Islet precursor cell (in vitro differentiated cells): ENCODE measurements at regions not wholly inside any gene's neighbourhood (a gene's known extent, or its start where the extent isn't known, plus 50 kb on each side); places are given as distances from the start of the nearest gene placed in this dataset.
"Not testable (repeated sequence)": the region's sequence is repeated elsewhere in the genome, so short reads cannot be mapped to it uniquely, and the experiment has no call there.

Source experiments
- DNase-seq: peaks from one replicate; pipeline ENCODE4 v3.0.0-alpha.2; 2018

DNA sequence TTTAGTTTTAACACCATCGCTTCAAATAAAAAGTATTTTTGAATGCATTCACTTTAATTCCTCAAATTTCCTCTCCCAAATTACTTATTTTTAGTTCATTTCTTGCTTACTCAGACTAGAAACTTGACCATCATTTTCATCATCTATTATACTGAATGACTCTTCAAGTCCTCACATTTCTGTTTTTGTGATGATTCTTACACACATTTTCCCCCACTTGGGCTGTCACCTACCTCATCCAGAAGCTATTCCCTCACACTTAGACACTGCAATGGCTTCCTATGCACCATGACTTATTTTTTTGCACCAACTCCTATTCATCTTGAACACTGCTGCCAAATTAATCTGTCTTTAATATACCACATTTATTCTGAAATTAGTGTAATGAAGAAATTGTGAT, 239.6 kb upstream of the DUSP10 start:
- no peak for DNase-seq

DNA sequence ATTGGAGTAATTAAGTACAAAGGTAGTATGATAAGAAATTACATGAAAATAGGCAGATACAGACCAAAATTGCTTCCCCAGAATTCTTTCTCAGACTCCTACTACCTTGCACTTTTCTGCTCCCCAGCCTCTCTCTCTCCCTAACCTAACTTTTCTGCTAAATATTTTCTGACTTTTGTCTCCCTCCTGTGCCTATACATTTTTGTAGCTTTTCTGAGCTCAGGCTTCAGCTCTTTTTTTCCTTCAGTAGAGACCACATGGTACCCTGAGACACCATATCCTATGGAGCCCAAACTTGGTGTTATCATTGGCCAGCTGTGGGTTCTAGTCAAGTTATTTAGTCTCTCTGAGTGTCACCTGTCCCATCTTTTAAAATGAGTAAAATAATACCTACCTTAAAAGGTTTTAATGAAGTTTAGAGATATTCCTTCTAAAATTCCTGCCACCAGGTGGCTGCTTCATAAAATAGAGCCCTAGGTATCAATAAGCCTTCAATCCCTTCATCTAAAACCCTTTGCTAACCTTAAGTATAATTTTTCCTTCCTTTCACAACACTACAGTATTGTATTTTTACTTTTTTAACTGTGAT, 237.6 kb upstream of the DUSP10 start:
- no peak for DNase-seq

DNA sequence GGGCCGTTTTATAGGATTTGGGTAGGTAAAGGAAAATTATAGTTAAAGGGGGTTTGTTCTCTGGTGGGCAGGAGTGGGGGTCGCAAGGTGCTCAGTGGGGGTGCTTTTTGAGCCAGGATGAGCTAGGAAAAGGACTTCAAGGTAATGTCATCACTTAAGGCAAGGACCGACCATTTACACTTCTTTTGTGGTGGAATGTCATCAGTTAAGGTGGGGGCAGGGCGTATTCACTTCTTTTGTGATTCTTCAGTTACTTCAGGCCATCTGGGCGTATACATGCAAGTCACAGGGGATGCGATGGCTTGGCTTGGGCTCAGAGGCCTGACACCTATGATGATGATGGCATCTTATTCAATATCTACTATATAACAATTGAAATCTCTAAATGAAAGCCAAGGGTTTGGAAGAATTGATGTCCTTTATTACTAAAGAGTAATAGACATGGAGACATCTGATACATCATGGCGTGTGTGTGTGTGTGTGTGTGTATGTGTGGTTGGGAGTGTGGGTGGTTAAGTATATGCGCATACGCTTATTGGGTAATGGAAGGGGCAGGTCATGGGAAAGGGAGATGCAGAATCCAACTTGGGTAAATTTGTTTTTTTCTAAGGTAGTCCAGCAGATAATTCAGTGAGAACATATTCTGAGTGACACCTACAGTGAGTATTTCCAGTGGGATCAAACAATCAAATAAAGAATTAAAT, 236.9 kb upstream of the DUSP10 start:
- DNase-seq, result not testable (repeated sequence)

DNA sequence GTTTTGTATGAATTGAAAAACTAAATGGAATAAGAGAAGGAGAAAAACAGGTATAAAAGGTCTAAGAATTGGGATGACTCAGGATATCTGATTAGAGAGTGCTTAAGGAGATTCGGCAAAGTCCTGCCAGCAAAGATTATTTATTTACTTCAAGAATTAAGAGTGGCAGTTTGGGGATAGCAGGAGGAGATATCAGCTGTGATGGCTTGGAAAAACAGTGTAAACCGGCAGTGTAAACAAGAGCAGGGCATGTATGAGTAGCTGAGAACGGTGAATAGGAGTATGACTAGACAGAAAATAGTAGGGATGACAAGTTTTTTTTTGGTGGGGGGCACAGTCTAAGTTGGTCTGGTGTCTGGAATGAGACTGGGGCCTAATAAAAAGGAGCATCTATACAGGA, 231.9 kb upstream of the DUSP10 start:
- not testable (repeated sequence) for DNase-seq

DNA sequence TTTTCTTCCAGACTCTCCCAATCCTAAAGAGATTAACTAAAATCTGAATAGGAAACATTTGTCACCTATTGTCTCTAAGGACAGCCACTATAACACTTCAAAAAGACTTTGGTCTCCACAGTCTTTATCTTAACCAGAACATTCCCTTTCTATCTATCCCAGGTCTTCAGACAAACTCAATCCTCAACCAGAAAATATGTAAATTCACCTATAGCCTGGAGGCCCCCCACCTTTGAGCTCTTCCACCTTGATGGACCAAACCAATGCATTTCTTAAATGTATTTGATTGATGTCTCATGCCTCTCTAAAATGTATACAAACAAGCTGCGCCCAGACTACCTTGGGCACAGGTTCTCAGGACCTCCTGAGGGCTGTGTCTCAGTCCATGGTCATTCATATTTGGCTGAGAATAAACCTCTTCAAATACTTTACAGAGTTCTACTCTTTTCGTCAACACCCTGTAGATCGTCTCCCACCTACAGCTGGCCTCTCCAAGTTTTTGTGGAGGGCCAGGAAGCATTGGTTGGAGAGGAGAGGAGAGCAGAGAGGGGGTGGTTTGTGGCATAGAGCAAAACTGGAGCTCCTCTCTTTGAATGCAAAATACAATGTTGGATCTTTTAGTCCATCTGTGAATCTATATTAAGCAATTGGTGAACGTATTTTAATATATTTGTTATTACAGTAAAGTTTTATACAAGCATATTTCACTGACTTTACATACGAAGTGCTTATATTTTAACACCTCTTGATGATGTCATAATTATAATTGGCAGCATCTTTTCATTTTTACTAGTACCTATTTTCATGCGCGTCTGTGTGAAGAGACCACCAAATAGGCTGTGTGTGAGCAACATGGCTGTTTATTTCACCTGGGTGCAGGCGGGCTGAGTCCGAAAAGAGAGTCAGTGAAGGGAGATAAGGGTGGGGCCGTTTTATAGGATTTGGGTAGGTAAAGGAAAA, 230.7 kb upstream of the DUSP10 start:
- no peak for DNase-seq

DNA sequence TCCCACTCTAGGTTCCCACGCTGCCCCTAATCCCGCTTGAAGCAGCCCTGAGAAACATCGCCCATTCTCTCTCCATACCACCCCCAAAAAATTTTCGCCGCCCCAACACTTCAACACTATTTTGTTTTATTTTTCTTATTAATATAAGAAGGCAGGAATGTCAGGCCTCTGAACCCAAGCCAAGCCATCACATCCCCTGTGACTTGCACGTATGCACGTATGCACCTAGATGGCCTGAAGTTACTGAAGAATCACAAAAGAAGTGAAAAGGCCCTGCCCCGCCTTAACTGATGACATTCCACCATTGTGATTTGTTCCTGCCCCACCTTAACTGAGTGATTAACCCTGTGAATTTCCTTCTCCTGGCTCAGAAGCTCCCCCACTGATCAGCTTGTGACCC, 229.1 kb upstream of the DUSP10 start:
- peak; percentile 9 for DNase-seq

DNA sequence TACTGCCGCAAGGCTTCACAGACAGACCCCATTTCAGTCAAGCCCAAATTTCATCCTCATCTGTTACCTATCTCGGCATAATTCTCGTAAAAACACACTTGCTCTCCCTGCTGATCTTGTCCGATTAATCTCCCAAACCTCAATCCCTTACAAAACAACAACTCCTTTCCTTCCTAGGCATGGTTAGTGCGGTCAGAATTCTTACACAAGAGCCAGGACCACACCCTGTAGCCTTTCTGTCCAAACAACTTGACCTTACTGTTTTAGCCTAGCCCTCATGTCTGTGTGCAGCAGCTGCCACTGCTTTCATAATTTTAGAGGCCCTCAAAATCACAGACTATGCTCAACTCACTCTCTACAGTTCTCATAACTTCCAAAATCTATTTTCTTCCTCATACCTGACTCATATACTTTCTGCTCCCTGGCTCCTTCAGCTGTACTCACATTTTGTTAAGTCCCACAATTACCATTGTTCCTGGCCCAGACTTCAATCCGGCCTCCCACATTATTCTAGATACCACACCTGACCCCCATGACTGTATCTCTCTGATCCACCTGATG, 227.5 kb upstream of the DUSP10 start:
- peak; percentile 11 for DNase-seq

DNA sequence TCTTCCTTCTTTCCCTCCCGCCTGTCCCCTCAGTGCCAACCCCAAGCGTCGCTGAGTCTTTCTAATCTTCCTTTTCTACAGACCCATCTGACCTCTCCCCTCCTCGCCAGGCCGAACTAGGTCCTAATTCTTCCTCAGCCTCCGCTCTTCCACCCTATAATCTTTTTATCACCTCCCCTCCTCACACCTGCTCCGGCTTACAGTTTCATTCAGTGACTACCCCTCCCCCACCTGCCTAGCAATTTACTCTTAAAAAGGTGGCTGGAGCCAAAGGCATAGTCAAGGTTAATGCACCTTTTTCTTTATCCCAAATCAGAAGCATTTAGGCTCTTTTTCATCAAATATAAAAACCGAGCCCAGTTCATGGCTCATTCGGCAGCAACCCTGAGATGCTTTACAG, 225.6 kb upstream of the DUSP10 start:
- peak; percentile 16 for DNase-seq

DNA sequence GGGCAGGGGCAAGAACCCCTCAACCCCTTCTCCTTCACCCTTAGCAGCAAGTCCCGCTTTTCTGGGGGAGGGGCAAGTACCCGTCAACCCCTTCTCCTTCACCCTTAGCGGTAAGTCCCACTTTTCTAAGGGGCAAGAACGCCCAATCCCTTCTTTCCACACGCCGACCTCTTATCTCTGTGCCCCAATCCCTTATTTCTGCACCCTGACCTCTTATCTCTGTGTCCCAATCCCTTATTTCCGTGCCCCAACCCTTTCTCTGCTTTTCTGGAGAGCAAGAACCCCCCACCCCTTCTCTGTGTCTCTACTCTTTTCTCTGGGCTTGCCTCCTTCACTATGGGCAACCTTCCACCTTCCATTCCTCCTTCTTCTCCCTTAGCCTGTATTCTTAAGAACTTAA, 225.0 kb upstream of the DUSP10 start:
- not testable (repeated sequence) for DNase-seq

DNA sequence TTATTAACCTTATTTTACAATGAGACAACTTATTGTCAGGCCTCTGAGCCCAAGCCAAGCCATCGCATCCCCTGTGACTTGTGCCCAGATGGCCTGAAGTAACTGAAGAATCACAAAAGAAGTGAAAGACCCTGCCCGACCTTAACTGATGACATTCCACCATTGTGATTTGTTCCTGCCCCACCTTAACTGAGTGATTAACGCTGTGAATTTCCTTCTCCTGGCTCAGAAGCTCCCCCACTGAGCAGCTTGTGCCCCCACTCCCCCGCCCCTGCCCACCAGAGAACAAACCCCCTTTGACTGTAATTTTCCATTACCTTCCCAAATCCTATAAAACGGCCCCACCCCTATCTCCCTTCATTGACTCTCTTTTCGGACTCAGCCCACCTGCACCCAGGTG, 224.0 kb upstream of the DUSP10 start:
- DNase-seq, result peak; percentile 56

DNA sequence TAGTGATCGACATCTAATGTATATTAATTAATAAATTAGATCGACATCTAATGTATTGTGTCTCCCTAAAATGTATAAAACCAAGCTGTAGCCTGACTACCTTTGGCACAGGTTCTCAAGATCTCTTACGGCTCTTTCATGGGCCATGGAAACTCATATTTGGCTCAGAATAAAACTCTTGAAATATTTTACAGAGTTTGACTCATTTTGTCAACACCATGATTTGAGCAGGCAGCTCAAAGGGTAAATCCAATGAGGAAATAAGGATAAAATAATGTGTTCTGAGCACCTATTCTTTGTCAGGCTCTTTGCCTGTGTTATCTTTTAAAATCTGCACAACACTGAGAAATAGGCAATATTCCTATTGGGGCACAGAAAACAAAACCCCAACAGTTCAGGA, 223.4 kb upstream of the DUSP10 start:
- DNase-seq, result no peak

DNA sequence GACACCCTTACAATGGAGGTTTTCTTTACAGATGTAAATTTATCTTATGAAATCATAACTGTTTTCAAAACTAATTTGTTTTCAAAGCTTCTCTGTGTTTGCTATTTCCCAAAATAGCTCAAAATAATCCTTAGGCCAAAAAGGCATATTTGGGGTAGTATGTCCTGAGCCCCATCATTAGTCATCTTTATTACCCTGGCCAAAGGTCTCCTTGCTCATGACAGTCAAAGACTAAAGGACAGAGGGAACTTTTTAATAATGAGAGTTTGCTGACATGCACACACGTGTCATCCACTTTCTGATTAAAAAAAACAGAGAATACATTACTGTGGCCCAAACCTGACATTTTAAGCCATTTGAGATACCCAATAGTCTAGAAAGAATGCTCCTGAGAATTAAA, 221.9 kb upstream of the DUSP10 start:
- DNase-seq, result no peak

DNA sequence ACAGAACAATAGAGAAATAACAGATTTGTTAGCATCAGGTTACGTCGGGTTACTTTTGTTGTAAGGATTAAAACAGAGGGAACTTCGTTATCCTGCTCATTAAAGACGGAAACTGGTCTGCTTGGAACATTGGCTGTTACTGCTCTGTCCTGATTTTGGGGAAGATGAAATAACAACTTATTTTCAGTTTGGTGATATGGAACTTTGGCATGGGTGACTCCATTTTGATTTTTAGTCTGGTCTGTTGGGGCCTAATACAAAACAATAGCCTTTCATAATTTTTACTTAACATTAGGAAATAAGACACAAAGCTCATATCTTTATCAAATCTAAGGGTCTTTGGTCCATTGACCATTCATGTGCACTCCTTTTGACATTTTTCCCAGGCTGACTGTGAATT, 220.5 kb upstream of the DUSP10 start:
- DNase-seq, result no peak

DNA sequence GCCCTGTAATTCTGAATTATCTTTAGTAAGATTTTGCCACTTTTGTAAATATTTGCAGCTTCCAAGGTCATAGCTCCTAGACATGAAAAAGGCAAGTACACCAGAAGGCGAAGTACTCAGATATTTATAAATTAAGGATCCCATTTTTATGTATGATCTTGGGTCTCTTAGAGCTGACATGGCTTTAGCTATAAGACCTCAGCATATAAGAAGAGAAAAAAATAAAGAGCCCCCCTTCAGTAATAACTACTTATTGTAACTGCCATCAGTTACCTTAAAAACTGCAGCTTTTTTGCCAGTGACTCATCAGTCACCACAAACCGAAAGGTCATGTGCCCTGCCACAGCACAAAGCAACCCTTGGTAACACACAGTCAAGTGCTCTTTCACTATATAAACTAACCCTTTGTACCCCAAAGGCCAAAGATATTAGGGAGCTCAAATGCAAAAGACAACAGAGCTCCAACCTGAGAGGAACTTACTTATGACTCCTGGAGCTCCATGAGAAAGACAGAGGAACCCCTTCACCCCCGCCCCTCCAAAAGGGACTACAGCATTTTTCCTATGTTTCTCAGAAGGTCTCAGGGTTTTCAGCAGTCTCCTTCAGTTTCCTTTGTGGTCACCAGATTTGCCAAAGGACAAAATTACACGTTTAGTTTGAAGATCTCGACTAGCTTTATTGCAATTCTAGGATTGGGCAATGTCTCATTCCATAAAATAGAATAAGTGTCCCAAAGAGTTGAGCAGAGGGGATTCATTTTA, 219.8 kb upstream of the DUSP10 start:
- peak; percentile 76 for DNase-seq

DNA sequence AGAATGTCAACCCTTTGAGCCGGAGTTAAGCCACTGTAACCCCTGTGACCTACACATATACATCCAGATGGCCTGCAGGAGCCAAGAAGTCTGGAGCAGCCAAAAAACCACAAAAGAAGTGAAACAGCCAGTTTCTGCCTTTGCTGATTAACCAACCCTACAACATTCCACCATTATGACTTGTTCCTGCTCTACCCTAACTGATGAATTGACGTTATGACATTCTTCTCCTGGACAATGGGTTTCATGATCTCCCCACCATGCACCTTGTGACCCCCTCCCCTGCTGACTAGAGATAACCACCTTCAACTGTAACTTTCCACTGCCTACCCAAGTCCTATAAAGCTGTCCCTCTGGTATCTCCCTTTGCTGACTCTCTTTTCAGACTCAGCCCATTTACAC, 216.3 kb upstream of the DUSP10 start:
- DNase-seq, result peak; percentile 95

DNA sequence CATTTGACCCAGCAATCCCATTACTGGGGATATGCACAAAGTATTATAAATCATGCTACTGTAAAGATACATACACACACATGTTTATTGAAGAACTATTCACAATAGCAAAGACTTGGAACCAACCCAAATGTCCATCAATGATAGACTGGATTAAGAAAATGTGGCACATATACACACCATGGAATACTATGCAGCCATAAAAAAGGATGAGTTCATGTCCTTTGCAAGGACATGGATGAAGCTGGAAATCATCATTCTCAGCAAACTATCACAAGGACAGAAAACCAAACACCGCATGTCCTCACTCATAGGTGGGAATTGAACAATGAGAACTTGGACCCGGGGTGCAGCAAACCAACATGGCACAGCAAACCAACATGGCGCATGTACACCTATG, 215.5 kb upstream of the DUSP10 start:
- not testable (repeated sequence) for DNase-seq

DNA sequence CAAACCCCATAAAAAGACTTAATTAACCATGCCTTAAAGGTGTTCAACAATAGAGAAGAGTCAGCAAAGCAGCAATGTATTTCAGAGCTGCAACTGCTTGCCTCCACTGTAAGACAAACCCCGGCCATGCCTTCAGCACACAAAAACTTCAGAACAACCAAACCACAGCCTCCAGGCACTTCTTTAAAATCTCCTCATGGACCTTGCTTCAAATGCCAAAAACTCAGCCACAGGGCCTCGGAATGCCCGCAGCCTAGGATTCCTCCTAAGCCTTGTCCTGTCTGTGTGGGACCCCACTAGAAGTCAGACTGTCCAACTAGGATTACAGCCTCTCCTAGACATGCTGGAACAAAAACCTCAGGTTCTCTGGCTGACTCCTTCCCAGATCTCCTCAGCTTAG, 208.1 kb upstream of the DUSP10 start:
- DNase-seq, result no peak

DNA sequence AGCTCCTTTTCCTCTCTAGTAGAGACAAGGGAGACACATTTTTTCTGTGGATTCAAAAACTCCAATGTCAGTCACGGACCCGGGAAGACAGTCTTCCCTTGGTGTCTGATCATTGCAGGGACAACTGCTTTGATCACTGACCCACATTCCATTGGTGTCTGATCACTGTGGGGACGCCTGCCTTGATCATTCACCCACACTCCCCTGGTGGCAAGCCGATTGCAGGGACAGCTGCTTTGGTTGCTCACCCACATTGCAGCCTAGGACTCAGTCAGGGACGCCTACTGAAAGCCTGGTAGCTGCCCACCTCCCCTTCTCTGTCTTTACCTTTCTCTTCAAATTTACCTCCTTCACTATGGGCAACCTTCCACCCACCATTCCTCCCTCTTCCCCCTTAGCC, 206.6 kb upstream of the DUSP10 start:
- DNase-seq, result no peak

DNA sequence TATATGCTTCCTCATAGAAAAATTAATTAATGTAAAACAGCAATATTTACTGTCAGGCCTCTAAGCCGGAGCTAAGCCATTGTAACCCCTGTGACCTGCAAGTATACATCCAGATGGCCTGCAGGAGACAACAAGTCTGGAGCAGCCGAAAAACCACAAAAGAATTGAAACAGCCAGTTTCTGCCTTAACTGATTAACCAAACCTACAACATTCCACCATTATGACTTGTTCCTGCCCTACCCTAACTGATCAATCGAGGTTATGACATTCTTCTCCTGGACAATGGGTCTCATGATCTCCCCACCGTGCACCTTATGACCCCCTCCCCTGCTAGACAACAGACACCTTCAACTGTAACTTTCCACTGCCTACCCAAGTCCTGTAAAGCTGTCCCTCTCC, 205.8 kb upstream of the DUSP10 start:
- peak; percentile 80 for DNase-seq

DNA sequence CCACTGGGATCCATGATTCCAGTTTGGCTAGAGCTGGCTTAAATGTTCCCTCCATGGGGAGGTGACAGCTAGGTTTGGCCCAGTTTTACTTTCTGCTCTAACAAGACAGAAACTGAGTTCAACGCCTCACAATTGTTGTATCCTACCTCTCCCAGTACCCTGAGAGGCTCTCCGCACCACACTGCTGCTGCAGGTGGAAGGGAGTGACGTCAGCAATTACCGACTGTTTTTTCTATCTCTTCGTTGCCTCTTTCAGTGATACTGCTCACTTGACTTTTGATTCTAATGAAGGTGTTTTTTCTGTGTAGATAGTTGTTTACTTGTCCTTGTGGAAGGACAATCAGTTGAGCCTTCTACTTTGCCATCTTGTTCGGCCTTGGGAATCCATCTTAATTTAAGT, 204.9 kb upstream of the DUSP10 start:
- no peak for DNase-seq

DNA sequence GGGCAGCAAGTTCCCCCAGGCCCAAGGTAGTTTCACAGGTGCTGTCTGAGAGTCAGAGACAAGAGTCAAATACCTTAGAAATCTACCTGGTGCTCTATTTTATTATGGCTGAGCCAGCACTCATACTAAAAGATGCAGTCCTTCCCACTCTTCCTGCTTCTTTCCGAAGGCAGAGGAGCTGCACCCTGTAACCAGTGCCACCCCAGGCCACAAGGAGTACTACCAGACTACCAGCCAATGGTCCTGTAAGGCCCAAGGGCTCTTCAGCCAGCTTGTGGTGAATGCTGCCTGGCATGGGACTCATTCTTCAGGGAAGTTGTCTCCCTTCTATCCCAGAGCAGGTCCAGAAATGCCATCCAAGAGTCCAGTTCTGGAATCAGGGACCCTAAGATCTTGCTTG, 203.8 kb upstream of the DUSP10 start:
- DNase-seq, result no peak

DNA sequence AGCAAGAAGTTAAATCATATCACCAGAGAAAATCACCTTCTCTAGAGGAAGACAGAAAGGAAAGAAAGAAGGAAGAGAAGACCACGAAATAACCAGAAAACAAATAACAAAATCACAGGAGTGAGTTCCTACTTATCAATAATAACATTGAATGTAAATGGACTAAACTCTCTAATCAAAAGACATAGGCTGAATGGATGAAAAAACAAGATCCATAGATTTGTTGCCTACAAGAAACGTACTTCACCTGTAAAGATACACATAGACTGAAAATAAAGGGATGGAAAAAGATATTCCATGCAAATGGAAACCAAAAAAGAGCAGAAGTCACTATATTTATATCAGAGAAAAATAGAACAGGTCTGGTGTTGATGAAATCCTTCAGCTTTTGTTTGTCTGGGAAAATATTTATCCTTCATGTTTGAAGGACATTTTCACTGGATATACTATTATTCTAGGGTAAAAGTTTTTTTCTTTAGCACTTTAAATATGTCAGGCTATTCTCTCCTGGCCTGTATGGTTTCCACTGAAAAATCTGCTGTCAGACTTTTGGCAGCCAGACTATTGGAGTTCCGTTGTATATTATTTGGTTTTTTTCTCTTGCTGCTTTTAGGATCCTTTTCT, 202.5 kb upstream of the DUSP10 start:
- no peak for DNase-seq
